GM21526 (cell line): ENCODE measurements at regions not wholly inside any gene's neighbourhood (a gene's known extent, or its start where the extent isn't known, plus 50 kb on each side); places are given as distances from the start of the nearest gene placed in this dataset.
"Not testable (repeated sequence)": the region's sequence is repeated elsewhere in the genome, so short reads cannot be mapped to it uniquely, and the experiment has no call there.

ENCODE experiments used
- ATAC-seq: cut with Tn5 transposase; IDR thresholded peaks from one replicate; pipeline ENCODE4 v1.9.1; 2021; ENCODE audit warnings: moderate library complexity; ENCODE audit not compliant: unreplicated experiment, low FRiP score

GRCh38 chr4:64738240-64738639, 329.0 kb upstream of the TECRL start:
- no peak for ATAC-seq

- ATAC-seq: not testable (repeated sequence)
These were observed 328.5 kb upstream of the TECRL start for GRCh38 chr4:64737854-64738138.

GRCh38 chr4:64737026-64737853, 328.0 kb upstream of the TECRL start:
- ATAC-seq: no peak

- ATAC-seq: no peak
These were observed 320.3 kb upstream of the TECRL start for GRCh38 chr4:64729561-64729960.

GRCh38 chr4:64727960-64728359, 318.7 kb upstream of the TECRL start:
- ATAC-seq: no peak

- not testable (repeated sequence) for ATAC-seq
These were observed 318.1 kb upstream of the TECRL start for GRCh38 chr4:64727391-64727790.

- no peak for ATAC-seq
These were observed 315.4 kb upstream of the TECRL start for GRCh38 chr4:64724689-64725088.

GRCh38 chr4:64721106-64721505, 311.9 kb upstream of the TECRL start:
- ATAC-seq: no peak

GRCh38 chr4:64718091-64718490, 308.8 kb upstream of the TECRL start:
- no peak for ATAC-seq

- ATAC-seq: no peak
These were observed 306.5 kb upstream of the TECRL start for GRCh38 chr4:64715741-64716140.

GRCh38 chr4:64713256-64713840, 304.1 kb upstream of the TECRL start:
- peak; percentile 82 for ATAC-seq

- no peak for ATAC-seq
These were observed 303.3 kb upstream of the TECRL start for GRCh38 chr4:64712590-64712989.

GRCh38 chr4:64705989-64706388, 296.7 kb upstream of the TECRL start:
- no peak for ATAC-seq

- no peak for ATAC-seq
These were observed 288.9 kb upstream of the TECRL start for GRCh38 chr4:64698171-64698570.

- no peak for ATAC-seq
These were observed 273.7 kb upstream of the TECRL start for GRCh38 chr4:64682946-64683345.

GRCh38 chr4:64682481-64682880, 273.2 kb upstream of the TECRL start:
- no peak for ATAC-seq

- ATAC-seq: not testable (repeated sequence)
These were observed 263.9 kb upstream of the TECRL start for GRCh38 chr4:64673121-64673520.

- no peak for ATAC-seq
These were observed 261.4 kb upstream of the TECRL start for GRCh38 chr4:64670647-64671046.

- no peak for ATAC-seq
These were observed 234.6 kb upstream of the TECRL start for GRCh38 chr4:64643841-64644240.

- ATAC-seq: no peak
These were observed 233.7 kb upstream of the TECRL start for GRCh38 chr4:64642936-64643335.

GRCh38 chr4:64640402-64640801, 231.2 kb upstream of the TECRL start:
- ATAC-seq: not testable (repeated sequence)

GRCh38 chr4:64625438-64625837, 216.2 kb upstream of the TECRL start:
- ATAC-seq: no peak
